GM12891 (cell line): ENCODE measurements at regions not wholly inside any gene's neighbourhood (a gene's known extent, or its start where the extent isn't known, plus 50 kb on each side); places are given as distances from the start of the nearest gene placed in this dataset.

ENCODE experiments used
- PAX5 ChIP-seq: IDR thresholded peaks from 2 replicates; pipeline ENCODE4 v1.6.1; 2011; ENCODE audit warnings: low read length, moderate library complexity, mild to moderate bottlenecking; ENCODE audit not compliant: insufficient read depth, severe bottlenecking
- POLR2A ChIP-seq: IDR thresholded peaks from 2 replicates; pipeline ENCODE4 v1.6.1; 2011; ENCODE audit warnings: low read depth, low read length, control low read depth
- POLR2AphosphoS5 ChIP-seq: IDR thresholded peaks from 2 replicates; pipeline ENCODE4 v1.6.1; 2011; ENCODE audit warnings: low read depth, low read length, control low read depth
- POU2F2 ChIP-seq: IDR thresholded peaks from 2 replicates; pipeline ENCODE4 v1.6.1; 2011; ENCODE audit warnings: low read depth, mild to moderate bottlenecking, control low read depth, low read length, moderate library complexity
- SPI1 ChIP-seq: IDR thresholded peaks from 2 replicates; pipeline ENCODE4 v1.6.1; 2011; ENCODE audit warnings: low read depth, low read length, control low read depth
- TAF1 ChIP-seq: IDR thresholded peaks from 2 replicates; pipeline ENCODE4 v1.6.1; 2011; ENCODE audit warnings: low read depth, low read length, control low read depth

DNA sequence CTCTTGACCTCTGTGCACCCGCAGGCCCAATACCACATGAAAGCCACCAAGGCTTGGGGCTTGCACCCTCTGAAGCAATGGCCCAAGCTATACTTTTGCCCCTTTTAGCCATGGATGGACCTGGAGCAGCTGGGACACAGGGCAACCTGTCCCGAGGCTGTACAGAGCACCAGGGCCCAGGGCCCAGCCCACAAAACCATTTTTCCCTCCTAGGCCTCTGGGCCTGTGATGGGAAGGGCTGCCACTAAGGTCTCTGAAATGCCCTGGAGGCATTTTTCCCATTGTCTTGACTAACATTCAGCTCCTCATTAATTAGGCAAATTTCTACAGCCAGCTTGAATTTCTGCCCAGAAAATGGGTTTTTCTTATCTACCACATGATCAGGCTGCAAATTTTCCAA, 79.9 kb upstream of the GABRA3 start:
- TF ChIP-seq POLR2AphosphoS5 = no peak
- TF ChIP-seq POLR2A = no peak
- no peak for TF ChIP-seq TAF1
- no peak for TF ChIP-seq PAX5
- TF ChIP-seq POU2F2 = no peak
- TF ChIP-seq SPI1 = no peak
